ENCODE measurements at regions not wholly inside any gene's neighbourhood (a gene's known extent, or its start where the extent isn't known, plus 50 kb on each side); places are given as distances from the start of the nearest gene placed in this dataset.

- no peak for DNase-seq (ENCODE audit: low read depth)
Observed at GRCh38 chr6:106035655-106036054, 50.5 kb upstream of the PRDM1 start.

DNA sequence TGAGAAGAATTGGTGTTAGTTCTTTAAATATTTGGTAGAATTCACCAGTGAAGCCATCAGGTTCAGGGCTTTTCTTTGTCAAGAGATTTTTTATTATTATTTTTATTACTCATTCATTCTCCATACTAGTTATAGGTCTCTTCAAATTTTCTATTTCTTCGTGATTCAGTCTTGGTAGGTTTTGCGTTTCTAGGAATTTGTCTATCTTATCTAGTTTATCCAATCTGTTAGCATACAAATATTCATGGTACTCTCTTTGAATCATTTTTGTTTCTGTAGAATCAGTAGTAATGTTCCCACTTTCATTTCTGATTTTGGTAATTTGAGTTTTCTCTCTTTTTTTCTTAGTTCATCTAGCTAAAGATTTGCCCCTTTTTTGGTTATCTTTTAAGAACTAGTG is 52.3 kb upstream of the PRDM1 start:
- no peak for DNase-seq (ENCODE audit: low read depth)

- no peak for DNase-seq (ENCODE audit: low read depth)
Observed at GRCh38 chr6:106027758-106028157, 58.4 kb upstream of the PRDM1 start.

GRCh38 chr6:106026748-106027715 is 59.1 kb upstream of the PRDM1 start:
- DNase-seq (ENCODE audit: low read depth) = peak; percentile 68

GRCh38 chr6:106025655-106026054 is 60.5 kb upstream of the PRDM1 start:
- no peak for DNase-seq (ENCODE audit: low read depth)

- no peak for DNase-seq (ENCODE audit: low read depth)
Observed at GRCh38 chr6:106022801-106023200, 63.3 kb upstream of the PRDM1 start.

DNA sequence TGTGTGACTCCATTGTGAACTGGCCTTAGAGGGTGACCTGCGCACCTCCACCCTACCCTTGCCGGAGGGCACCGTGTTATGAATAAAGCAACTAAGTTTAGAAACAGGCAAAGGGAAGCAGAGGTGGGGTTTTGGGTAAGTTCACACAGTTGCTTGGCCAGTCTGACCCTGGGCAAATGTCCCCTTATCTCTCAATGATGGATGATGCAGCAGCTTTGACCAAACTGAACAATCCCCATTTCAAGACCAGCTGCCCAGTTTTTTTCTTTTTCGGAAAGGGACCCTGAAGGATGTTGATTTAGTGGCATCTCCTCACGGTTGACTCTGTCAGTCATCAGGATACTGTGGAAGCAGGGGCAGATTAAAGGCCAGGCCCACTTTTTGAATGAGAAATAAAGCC is 68.7 kb upstream of the PRDM1 start:
- DNase-seq (ENCODE audit: low read depth) = no peak

GRCh38 chr6:106014955-106015354 is 71.2 kb upstream of the PRDM1 start:
- no peak for DNase-seq (ENCODE audit: low read depth)

GRCh38 chr6:106011476-106011875 is 74.7 kb upstream of the PRDM1 start:
- no peak for DNase-seq (ENCODE audit: low read depth)

GRCh38 chr6:106005954-106006353 is 80.2 kb upstream of the PRDM1 start:
- DNase-seq (ENCODE audit: low read depth) = no peak

- no peak for DNase-seq (ENCODE audit: low read depth)
Observed at GRCh38 chr6:106005013-106005412, 81.1 kb upstream of the PRDM1 start.

- no peak for DNase-seq (ENCODE audit: low read depth)
Observed at GRCh38 chr6:106003268-106003987, 82.7 kb upstream of the PRDM1 start.

DNA sequence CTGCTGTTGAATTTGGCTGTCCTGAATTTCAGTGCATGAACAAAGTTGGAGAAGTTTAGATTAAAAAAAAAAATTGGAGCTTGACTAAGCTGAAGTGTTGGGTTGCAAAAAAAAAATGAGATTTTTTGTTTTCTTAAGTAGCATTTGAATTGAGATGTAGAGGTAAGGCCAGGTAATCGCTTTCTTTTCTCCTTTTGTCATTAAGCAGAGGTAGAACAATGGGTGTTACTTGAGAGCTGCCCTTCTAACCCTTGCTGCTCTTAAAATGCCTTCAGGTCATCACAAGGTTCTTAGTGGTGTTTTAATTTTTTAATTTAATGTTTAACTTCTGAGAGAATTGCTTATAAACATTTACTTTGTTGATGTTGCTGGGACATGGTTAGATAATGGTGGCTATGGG is 84.1 kb upstream of the PRDM1 start:
- DNase-seq (ENCODE audit: low read depth) = no peak

GRCh38 chr6:106000935-106001334 is 85.2 kb upstream of the PRDM1 start:
- no peak for DNase-seq (ENCODE audit: low read depth)

DNA sequence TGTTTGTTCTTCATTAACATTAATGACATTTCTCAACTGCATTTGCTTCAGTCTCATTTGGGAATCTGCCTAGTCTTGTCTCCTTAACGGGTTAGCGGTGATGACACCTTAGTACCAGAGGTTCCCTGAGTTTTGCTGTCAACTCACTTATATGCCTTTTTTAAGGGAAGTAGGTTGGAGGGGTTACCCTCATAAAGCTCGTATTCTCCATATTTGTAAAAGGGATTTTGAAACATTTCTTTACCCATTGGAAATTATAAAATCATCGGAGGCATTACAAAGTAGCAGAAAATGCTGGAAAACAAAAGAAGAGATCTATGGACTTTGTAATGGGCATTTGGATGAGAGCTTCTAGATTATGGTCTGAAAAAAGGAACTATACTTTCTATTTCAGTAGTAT is 88.7 kb upstream of the PRDM1 start:
- DNase-seq (ENCODE audit: low read depth) = no peak

GRCh38 chr6:105995391-105995865 is 90.7 kb upstream of the PRDM1 start:
- DNase-seq (ENCODE audit: low read depth) = no peak

DNA sequence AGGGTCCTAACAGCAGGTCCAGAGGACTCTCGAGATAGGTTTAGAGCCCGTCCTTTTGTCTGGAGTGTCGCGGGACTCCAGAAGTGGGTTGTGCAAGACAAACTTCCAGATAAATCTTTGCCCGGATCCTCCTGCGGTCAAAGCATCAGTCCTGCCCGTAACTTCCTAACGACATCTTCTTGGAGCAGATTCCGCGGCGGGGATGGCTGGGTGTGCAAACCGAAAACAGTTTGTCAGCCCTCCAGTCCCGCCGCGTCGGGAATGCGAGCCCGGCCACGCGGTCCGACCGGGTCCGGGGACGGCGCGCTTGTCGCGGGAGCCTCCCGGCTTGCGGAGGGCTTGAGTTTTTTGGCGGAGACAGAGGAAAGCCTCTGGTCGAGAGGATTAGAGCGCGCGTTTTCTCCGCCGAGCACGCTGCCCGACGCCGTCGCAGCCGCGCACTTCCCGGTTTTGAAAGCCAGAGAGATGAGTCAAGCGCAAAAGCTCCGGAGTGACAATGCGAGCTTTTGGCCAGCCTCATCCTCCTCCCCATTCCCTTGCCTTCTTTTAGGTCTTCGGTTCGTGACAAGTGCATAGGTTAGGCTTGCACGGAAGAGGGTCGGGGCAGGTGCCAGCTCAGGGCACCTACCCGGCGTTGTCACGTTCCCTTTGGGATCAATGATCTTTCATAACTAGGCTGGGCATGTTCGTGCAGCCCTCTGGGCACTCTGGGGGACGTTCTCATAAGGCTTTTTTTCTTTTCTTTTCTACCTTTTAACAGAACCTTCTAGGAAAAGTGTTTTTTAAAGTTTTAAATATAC is 91.3 kb upstream of the PRDM1 start:
- DNase-seq (ENCODE audit: low read depth) = no peak

GRCh38 chr6:105994118-105994590 is 92.0 kb upstream of the PRDM1 start:
- DNase-seq (ENCODE audit: low read depth) = no peak

DNA sequence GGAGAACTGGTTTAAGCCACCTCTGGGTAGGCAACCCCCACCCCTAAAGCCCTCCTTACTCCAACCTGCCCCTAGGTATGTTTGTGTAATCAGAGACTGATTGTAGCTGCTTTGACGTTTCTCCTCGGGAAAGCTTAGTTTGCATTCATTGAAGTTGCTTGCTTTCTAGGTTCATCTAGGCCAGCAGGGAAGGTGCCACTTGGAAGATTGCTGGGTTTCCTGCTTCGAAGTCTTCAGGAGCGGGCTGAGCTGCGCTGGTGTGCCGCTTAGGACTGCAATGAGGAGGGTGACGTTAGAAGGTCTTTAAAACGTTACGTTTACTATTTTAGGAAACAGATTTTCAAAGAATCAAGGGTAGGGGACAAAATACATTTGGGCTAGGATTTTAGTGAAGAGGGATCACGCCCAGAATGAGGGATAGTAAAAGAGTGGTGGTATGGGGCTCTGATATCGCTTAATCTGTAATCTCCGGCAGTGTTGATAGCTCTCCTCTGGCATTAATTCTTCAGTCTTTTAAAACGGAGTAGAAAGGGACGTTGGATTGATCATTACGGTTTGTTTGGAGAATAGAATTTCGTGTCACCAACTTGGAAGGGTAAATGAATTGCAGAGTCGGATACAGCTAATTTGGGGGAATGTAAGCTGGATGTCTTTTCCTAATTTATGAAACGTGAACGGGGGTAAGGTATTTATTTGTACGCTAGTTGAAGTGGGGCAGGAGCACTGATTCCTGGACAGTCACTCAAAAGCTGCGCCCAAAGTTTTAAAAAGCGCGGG is 92.6 kb upstream of the PRDM1 start:
- no peak for DNase-seq (ENCODE audit: low read depth)

- DNase-seq (ENCODE audit: low read depth) = peak; percentile 71
Observed at GRCh38 chr6:105992315-105992961, 93.7 kb upstream of the PRDM1 start.

All from HT1080 (cell line).